Colonic mucosa (tissue), 4 donors: ENCODE measurements at regions not wholly inside any gene's neighbourhood (a gene's known extent, or its start where the extent isn't known, plus 50 kb on each side); places are given as distances from the start of the nearest gene placed in this dataset.
"Not testable (repeated sequence)": the region's sequence is repeated elsewhere in the genome, so short reads cannot be mapped to it uniquely, and the experiment has no call there.

Experiments
- DNase-seq: peaks from one replicate; pipeline ENCODE4 v3.0.0-alpha.2; 2020
- H3K27ac ChIP-seq: fragments of 200-600 bp; one replicate; pipeline ENCODE4 v1.8.0; 2021
- H3K27me3 ChIP-seq: fragments of 200-600 bp; one replicate; pipeline ENCODE4 v1.8.0; 2021
- H3K36me3 ChIP-seq: fragments of 200-600 bp; one replicate; pipeline ENCODE4 v1.8.0; 2021
- H3K4me1 ChIP-seq: fragments of 200-600 bp; one replicate; pipeline ENCODE4 v1.8.0; 2021; ENCODE audit warnings: mild to moderate bottlenecking
- H3K4me3 ChIP-seq: fragments of 200-600 bp; one replicate; pipeline ENCODE4 v1.8.0; 2021
- H3K9ac ChIP-seq, 2 donors: one replicate each; pipeline ENCODE4 v1.7.0; 2013; ENCODE audit warnings: control low read depth in 2 of 2, low read depth in 2 of 2, low read length in 2 of 2
- H3K9me3 ChIP-seq: fragments of 200-600 bp; one replicate; pipeline ENCODE4 v1.8.0; 2021
- CTCF ChIP-seq: fragments of 200-600 bp; IDR thresholded peaks from one replicate; pipeline ENCODE4 v1.8.0; 2022; ENCODE audit warnings: antibody characterized with exemption, mild to moderate bottlenecking
- intact Hi-C: fragments of 100-400 bp; cut with DNase I; formaldehyde crosslinking; loops from one replicate; pipeline ENCODE4 v1.14.1; 2022
- donor health status: healthy.
- donor health status: DM: no; HTN: no; CAD: no.
- donor health status: DM: no; HTN: no; CAD: no.

GRCh38 chr1:30462826-30463425 is 260.5 kb downstream of the MATN1 start:
- H3K9ac ChIP-seq: no peak overlapping the region
- no peak overlapping the region for H3K27ac ChIP-seq
- no peak for TF ChIP-seq CTCF
- DNase-seq: no peak
- no peak overlapping the region for H3K4me3 ChIP-seq
- H3K36me3 ChIP-seq: no peaks in the 10 kb centered on the region
- no peaks in the 10 kb centered on the region for H3K9me3 ChIP-seq
- H3K4me1 ChIP-seq: no peaks in the 10 kb centered on the region
- no peaks in the 10 kb centered on the region for H3K27me3 ChIP-seq
- intact Hi-C loops: no loop called here

- Histone ChIP-seq H3K9ac (no peak overlapping the region), H3K9me3 (no peaks in the 10 kb centered on the region), H3K4me1 (no peaks in the 10 kb centered on the region), H3K27ac (no peak overlapping the region), H3K36me3 (no peaks in the 10 kb centered on the region), H3K27me3 (no peaks in the 10 kb centered on the region), H3K4me3 (no peak overlapping the region)
- intact Hi-C loops: no loop called here
- TF ChIP-seq CTCF: no peak
- no peak for DNase-seq
Observed at GRCh38 chr1:30462166-30462565, 261.2 kb downstream of the MATN1 start.

- Histone ChIP-seq H3K27ac (no peak overlapping the region), H3K36me3 (no peaks in the 10 kb centered on the region), H3K9ac (no peak overlapping the region), H3K4me3 (no peak overlapping the region), H3K27me3 (no peaks in the 10 kb centered on the region), H3K9me3 (no peaks in the 10 kb centered on the region), H3K4me1 (no peaks in the 10 kb centered on the region)
- DNase-seq: no peak
- intact Hi-C loops: no loop called here
- no peak for TF ChIP-seq CTCF
Observed at GRCh38 chr1:30461640-30462039, 261.7 kb downstream of the MATN1 start.

- H3K27me3 ChIP-seq: no peaks in the 10 kb centered on the region
- H3K4me1 ChIP-seq: no peaks in the 10 kb centered on the region
- no peak for TF ChIP-seq CTCF
- H3K36me3 ChIP-seq: no peaks in the 10 kb centered on the region
- no peak overlapping the region for H3K9ac ChIP-seq
- H3K4me3 ChIP-seq: no peak overlapping the region
- no peaks in the 10 kb centered on the region for H3K9me3 ChIP-seq
- intact Hi-C loops: no loop called here
- no peak for DNase-seq
- H3K27ac ChIP-seq: no peak overlapping the region
Observed at GRCh38 chr1:30460661-30461060, 262.7 kb downstream of the MATN1 start.

GRCh38 chr1:30458730-30459485 is 264.5 kb downstream of the MATN1 start:
- H3K27me3 ChIP-seq, intact Hi-C loops, H3K9ac ChIP-seq, DNase-seq, H3K4me1 ChIP-seq, H3K4me3 ChIP-seq, H3K27ac ChIP-seq, H3K36me3 ChIP-seq, H3K9me3 ChIP-seq: not testable (repeated sequence)

GRCh38 chr1:30452925-30453324 is 270.5 kb downstream of the MATN1 start:
- H3K36me3 ChIP-seq: no peaks in the 10 kb centered on the region
- no peak overlapping the region for H3K4me3 ChIP-seq
- no peak overlapping the region for H3K9ac ChIP-seq
- H3K9me3 ChIP-seq: no peaks in the 10 kb centered on the region
- peak; percentile 5 for DNase-seq
- intact Hi-C loops: no loop called here
- TF ChIP-seq CTCF: no peak
- H3K27ac ChIP-seq: no peak overlapping the region
- H3K27me3 ChIP-seq: no peaks in the 10 kb centered on the region
- no peaks in the 10 kb centered on the region for H3K4me1 ChIP-seq
